MCF 10A (cell line): ENCODE measurements at regions not wholly inside any gene's neighbourhood (a gene's known extent, or its start where the extent isn't known, plus 50 kb on each side); places are given as distances from the start of the nearest gene placed in this dataset.

Experiments used
- BruUV-seq: library from RNA; stranded (reverse); fragments of 400-500 nt; replicated peaks from 2 replicates; lab custom pipeline; 2021; lab: Mats Ljungman, UMichigan
- CTCF ChIA-PET: fragments of 300-600 bp; sonication (Branson Sonifier 250); formaldehyde crosslinking; extraction: SDS; loops from one replicate; lab custom pipeline; 2021; ENCODE audit warnings: antibody characterized with exemption, inconsistent platforms; lab: Yijun Ruan, JAX
- POLR2A ChIA-PET: fragments of 300-600, 350-650 bp; sonication (Branson Sonifier 250); formaldehyde crosslinking; extraction: SDS; loops from one replicate; lab custom pipeline; 2020; ENCODE audit warnings: antibody characterized with exemption, inconsistent platforms; lab: Yijun Ruan, JAX
- DNase-seq: peaks from one replicate; pipeline ENCODE4 v3.0.0-alpha.2; 2018; ENCODE audit not compliant: unreplicated experiment
- H3K27ac Mint-ChIP-seq: one replicate; pipeline ENCODE4 v1.8.0; 2022; ENCODE audit warnings: mild to moderate bottlenecking, low read depth, mixed read lengths; ENCODE audit not compliant: unreplicated experiment
- H3K27me3 Mint-ChIP-seq: one replicate; pipeline ENCODE4 v1.8.0; 2022; ENCODE audit warnings: mixed read lengths; ENCODE audit not compliant: insufficient read depth, unreplicated experiment
- H3K36me3 Mint-ChIP-seq: one replicate; pipeline ENCODE4 v1.8.0; 2022; ENCODE audit warnings: mild to moderate bottlenecking, moderate library complexity, mixed read lengths; ENCODE audit not compliant: insufficient read depth, unreplicated experiment
- H3K4me1 Mint-ChIP-seq: one replicate; pipeline ENCODE4 v1.8.0; 2022; ENCODE audit warnings: mixed read lengths; ENCODE audit not compliant: insufficient read depth, unreplicated experiment
- H3K4me3 Mint-ChIP-seq: one replicate; pipeline ENCODE4 v1.8.0; 2022; ENCODE audit warnings: mild to moderate bottlenecking, moderate library complexity, mixed read lengths; ENCODE audit not compliant: unreplicated experiment
- H3K9me3 Mint-ChIP-seq: one replicate; pipeline ENCODE4 v1.8.0; 2022; ENCODE audit warnings: mixed read lengths; ENCODE audit not compliant: unreplicated experiment
- CTCF ChIP-seq: fragments of 200-600 bp; IDR thresholded peaks from one replicate; pipeline ENCODE4 v1.8.0; 2022; ENCODE audit warnings: antibody characterized with exemption, mild to moderate bottlenecking; ENCODE audit not compliant: unreplicated experiment
- intact Hi-C: fragments of 100-400 bp; cut with micrococcal nuclease; formaldehyde crosslinking; loops from 2 replicates; pipeline ENCODE4 v1.14.1; 2022

GRCh38 chr5:145681216-145681615, 153.9 kb downstream of the PRELID2 start:
- no peaks in the 10 kb centered on the region for H3K27me3 Mint-ChIP-seq
- intact Hi-C loops = loop anchor here (1.0 to 5.0 kb wide), 5 partner anchors 131 to 1478 kb away; no protein-coding TSS in a partner anchor
- H3K4me1 Mint-ChIP-seq = no peaks in the 10 kb centered on the region
- ChIA-PET CTCF (interaction anchor here (0.5 to 8.4 kb wide), 48 partner anchors 9 to 1477 kb away, joined by 3 to 131 read pairs (median 4); partner anchors contain the start of gene PRELID2), POLR2A (interaction anchor here (0.7 to 1.9 kb wide), 4 partner anchors 96 to 371 kb away, joined by 3 to 8 read pairs (median 4); no protein-coding TSS in a partner anchor)
- H3K36me3 Mint-ChIP-seq = no peaks in the 10 kb centered on the region
- no peak for DNase-seq
- no peaks in the 10 kb centered on the region for H3K9me3 Mint-ChIP-seq
- no peak overlapping the region for H3K4me3 Mint-ChIP-seq
- no TSS peak for BruUV-seq
- no peak for TF ChIP-seq CTCF
- no peak overlapping the region for H3K27ac Mint-ChIP-seq

- Mint-ChIP-seq H3K4me3 (no peak overlapping the region), H3K27me3 (no peaks in the 10 kb centered on the region), H3K4me1 (no peaks in the 10 kb centered on the region), H3K36me3 (no peaks in the 10 kb centered on the region), H3K27ac (no peak overlapping the region), H3K9me3 (no peaks in the 10 kb centered on the region)
- DNase-seq = no peak
- no TSS peak for BruUV-seq
- TF ChIP-seq CTCF = no peak
- ChIA-PET CTCF (interaction anchor here (0.6 to 8.4 kb wide), 39 partner anchors 9 to 1477 kb away, joined by 3 to 131 read pairs (median 5); partner anchors contain the start of gene PRELID2), POLR2A (interaction anchor here (0.7 to 1.9 kb wide), 3 partner anchors 145 to 371 kb away, joined by 3 to 8 read pairs (median 3); no protein-coding TSS in a partner anchor)
- intact Hi-C loops = loop anchor here (1.0 to 5.0 kb wide), 5 partner anchors 132 to 1478 kb away; no protein-coding TSS in a partner anchor
These were observed 154.4 kb downstream of the PRELID2 start for GRCh38 chr5:145680767-145681166.

GRCh38 chr5:145680169-145680568, 155.0 kb downstream of the PRELID2 start:
- peak; percentile 30 for DNase-seq
- Mint-ChIP-seq H3K9me3 (no peaks in the 10 kb centered on the region), H3K27me3 (no peaks in the 10 kb centered on the region), H3K4me3 (no peak overlapping the region), H3K36me3 (no peaks in the 10 kb centered on the region), H3K4me1 (no peaks in the 10 kb centered on the region), H3K27ac (no peak overlapping the region)
- POLR2A ChIA-PET = interaction anchor here (1.0 kb wide), 1 partner anchor 291 kb away, joined by 3 read pairs; no protein-coding TSS in a partner anchor
- TF ChIP-seq CTCF = no peak
- CTCF ChIA-PET = interaction anchor here (0.6 to 8.4 kb wide), 35 partner anchors 8 to 1476 kb away, joined by 3 to 131 read pairs (median 5); no protein-coding TSS in a partner anchor
- intact Hi-C loops = loop anchor here (2.0 to 5.0 kb wide), 2 partner anchors 207 to 1477 kb away; no protein-coding TSS in a partner anchor
- BruUV-seq = no TSS peak

- DNase-seq = no peak
These were observed 156.9 kb downstream of the PRELID2 start for GRCh38 chr5:145678255-145678654.

More at GRCh38 chr5:145678255-145678654, 156.9 kb downstream of the PRELID2 start:
- Mint-ChIP-seq H3K4me3 (no peak overlapping the region), H3K4me1 (no peaks in the 10 kb centered on the region), H3K27me3 (no peaks in the 10 kb centered on the region), H3K9me3 (no peaks in the 10 kb centered on the region), H3K36me3 (no peaks in the 10 kb centered on the region), H3K27ac (no peak overlapping the region)
- ChIA-PET POLR2A (no interaction called here), CTCF (no interaction called here)
- intact Hi-C loops = no loop called here
- no peak for TF ChIP-seq CTCF
- BruUV-seq = no TSS peak
